PC-9 (cell line): ENCODE measurements at regions not wholly inside any gene's neighbourhood (a gene's known extent, or its start where the extent isn't known, plus 50 kb on each side); places are given as distances from the start of the nearest gene placed in this dataset.

ENCODE experiments used
- BruUV-seq: library from RNA; stranded (reverse); fragments of 400-500 nt; replicated peaks from 2 replicates; lab custom pipeline; 2021; lab: Mats Ljungman, UMichigan
- CTCF ChIA-PET: fragments of 300-600 bp; sonication (Branson Sonifier 250); formaldehyde crosslinking; loops from one replicate; lab custom pipeline; 2022; ENCODE audit warnings: antibody characterized with exemption; lab: Charles Lee
- POLR2A ChIA-PET: fragments of 300-600 bp; sonication (Branson Sonifier 250); formaldehyde crosslinking; loops from one replicate; lab custom pipeline; 2022; ENCODE audit warnings: antibody characterized with exemption; ENCODE audit not compliant: unreplicated experiment; lab: Charles Lee
- DNase-seq, 2 experiments: peaks; one replicate each; pipeline versions ENCODE4 v3.0.0 to v3.0.0-alpha.2; 2015 to 2022; ENCODE audit warnings: mixed read lengths in 1 of 2
- H2AFZ ChIP-seq: fragments of 200-600 bp; sonication (generic); 2 replicates; pipeline ENCODE4 v1.8.1; 2017; ENCODE audit warnings: antibody characterized with exemption
- H3F3A ChIP-seq: fragments of 200-600 bp; sonication (generic); 2 replicates; pipeline ENCODE4 v1.8.1; 2017; ENCODE audit warnings: antibody characterized with exemption, mild to moderate bottlenecking, low read depth; ENCODE audit not compliant: insufficient read depth
- H3K27ac ChIP-seq: fragments of 200-600 bp; sonication (generic); 2 replicates; pipeline ENCODE4 v1.6.1; 2016; ENCODE audit warnings: mixed run types
- H3K27me3 ChIP-seq: fragments of 200-600 bp; sonication (generic); 2 replicates; pipeline ENCODE4 v1.6.1; 2016; ENCODE audit warnings: low read depth, mixed run types; ENCODE audit not compliant: insufficient read depth
- H3K36me3 ChIP-seq: fragments of 200-600 bp; sonication (generic); 2 replicates; pipeline ENCODE4 v1.6.1; 2016; ENCODE audit warnings: low read depth, mixed run types
- H3K4me1 ChIP-seq: fragments of 200-600 bp; sonication (generic); replicated peaks from 2 replicates; pipeline ENCODE4 v1.6.1; 2016; ENCODE audit warnings: mixed run types; ENCODE audit not compliant: insufficient read depth
- H3K4me2 ChIP-seq: fragments of 200-600 bp; sonication (generic); 2 replicates; pipeline ENCODE4 v1.6.1; 2017; ENCODE audit warnings: mixed run types
- H3K4me3 ChIP-seq: fragments of 200-600 bp; sonication (generic); 2 replicates; pipeline ENCODE4 v1.6.1; 2016; ENCODE audit warnings: mixed run types
- H3K79me2 ChIP-seq: fragments of 200-600 bp; sonication (generic); 2 replicates; pipeline ENCODE4 v1.6.1; 2017; ENCODE audit warnings: low read depth, mixed run types
- H3K9me2 ChIP-seq: fragments of 200-600 bp; sonication (generic); 2 replicates; pipeline ENCODE4 v1.8.1; 2017; ENCODE audit warnings: mild to moderate bottlenecking; ENCODE audit not compliant: insufficient read depth
- H3K9me3 ChIP-seq: fragments of 200-600 bp; sonication (generic); 2 replicates; pipeline ENCODE4 v1.8.1; 2016; ENCODE audit warnings: low read depth; ENCODE audit not compliant: insufficient read depth
- H4K20me1 ChIP-seq: fragments of 200-600 bp; sonication (generic); 2 replicates; pipeline ENCODE4 v1.8.1; 2017; ENCODE audit not compliant: insufficient read depth
- CTCF ChIP-seq: fragments of 200-600 bp; sonication (generic); conservative IDR thresholded peaks from 2 replicates; pipeline ENCODE4 v1.6.1; 2017; ENCODE audit warnings: mixed run types, antibody characterized with exemption, mild to moderate bottlenecking, moderate library complexity
- EZH2 ChIP-seq: fragments of 200-600 bp; sonication (generic); IDR thresholded peaks from 2 replicates; pipeline ENCODE4 v1.8.0; 2017; ENCODE audit warnings: antibody characterized with exemption, low read depth
- intact Hi-C: fragments of 100-400 bp; cut with micrococcal nuclease; formaldehyde crosslinking; loops from one replicate; pipeline ENCODE4 v1.10.0; 2022; ENCODE audit not compliant: unreplicated experiment

- Histone ChIP-seq H3K4me2 (no peak overlapping the region), H4K20me1 (no peaks in the 10 kb centered on the region), H3K9me2 (no peaks in the 10 kb centered on the region), H3K36me3 (no peaks in the 10 kb centered on the region), H3K79me2 (no peaks in the 10 kb centered on the region), H3K4me1 (no peaks in the 10 kb centered on the region), H3F3A (no peaks in the 10 kb centered on the region), H3K9me3 (no peaks in the 10 kb centered on the region), H3K27ac (no peak overlapping the region), H3K27me3 (peaks cover 16% of the 10 kb centered on the region; the same call in 1 of the 2 replicates), H3K4me3 (no peak overlapping the region), H2AFZ (no peak overlapping the region)
- no peak for DNase-seq
- intact Hi-C loops, result no loop called here
- TF ChIP-seq CTCF (no peak), EZH2 (no peak)
- POLR2A ChIA-PET, result no interaction called here
- no TSS peak for BruUV-seq
- CTCF ChIA-PET, result no interaction called here
Measured at GRCh38 chr2:103367877-103368276, 606.0 kb downstream of the TMEM182 start.

- no peak for TF ChIP-seq EZH2
- no peak for TF ChIP-seq CTCF
- intact Hi-C loops, result no loop called here
- Histone ChIP-seq H3K27me3 (no peaks in the 10 kb centered on the region), H2AFZ (no peak overlapping the region), H3F3A (no peaks in the 10 kb centered on the region), H3K4me2 (no peak overlapping the region), H3K36me3 (no peaks in the 10 kb centered on the region), H3K9me3 (no peaks in the 10 kb centered on the region), H3K27ac (no peak overlapping the region), H3K9me2 (no peaks in the 10 kb centered on the region), H4K20me1 (no peaks in the 10 kb centered on the region), H3K79me2 (no peaks in the 10 kb centered on the region), H3K4me3 (no peak overlapping the region), H3K4me1 (no peaks in the 10 kb centered on the region)
- POLR2A ChIA-PET, result interaction anchor here (0.6 kb wide), 1 partner anchor 666 kb away, joined by 4 read pairs; no protein-coding TSS in a partner anchor
- CTCF ChIA-PET, result no interaction called here
- no peak for DNase-seq
- no TSS peak for BruUV-seq
Measured at GRCh38 chr2:103383541-103383940, 621.7 kb downstream of the TMEM182 start.

DNA sequence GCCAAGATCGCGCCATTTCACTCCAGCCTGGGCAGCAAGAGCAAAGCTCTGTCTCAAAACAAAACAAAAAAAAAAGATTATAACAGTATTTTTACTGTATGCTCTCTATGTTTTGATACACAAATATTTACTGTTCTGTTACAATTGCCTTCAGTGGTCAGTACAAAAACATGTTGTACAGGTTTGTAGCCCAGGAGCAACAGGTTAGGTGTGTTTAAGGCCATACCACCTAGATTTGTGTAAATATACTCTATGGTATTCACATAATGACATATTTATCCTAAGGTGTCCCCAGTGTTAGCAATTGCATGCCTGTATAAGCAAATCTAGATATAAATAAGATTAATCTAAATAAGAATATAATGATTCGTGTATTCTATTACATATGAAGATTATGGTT lies 625.0 kb downstream of the TMEM182 start:
- Histone ChIP-seq H3K36me3 (no peaks in the 10 kb centered on the region), H3K9me2 (no peaks in the 10 kb centered on the region), H3K27ac (no peak overlapping the region), H2AFZ (no peak overlapping the region), H3K79me2 (no peaks in the 10 kb centered on the region), H3F3A (no peaks in the 10 kb centered on the region), H4K20me1 (no peaks in the 10 kb centered on the region), H3K4me1 (no peaks in the 10 kb centered on the region), H3K9me3 (no peaks in the 10 kb centered on the region), H3K4me2 (no peak overlapping the region), H3K4me3 (no peak overlapping the region), H3K27me3 (no peaks in the 10 kb centered on the region)
- DNase-seq, result no peak
- POLR2A ChIA-PET, result no interaction called here
- intact Hi-C loops, result no loop called here
- TF ChIP-seq EZH2, result no peak
- no peak for TF ChIP-seq CTCF
- CTCF ChIA-PET, result no interaction called here
- no TSS peak for BruUV-seq
